Suprapubic skin (tissue), 4 donors: ENCODE measurements at regions not wholly inside any gene's neighbourhood (a gene's known extent, or its start where the extent isn't known, plus 50 kb on each side); places are given as distances from the start of the nearest gene placed in this dataset.

Source experiments
- CTCF ChIP-seq, 2 donors: fragments of 200-600 bp in 1 of 2; fragments of 450-650 bp in 1 of 2; sonication (generic) in 1 of 2; IDR thresholded peaks; one replicate each; pipeline ENCODE4 v1.5.1; 2016 to 2019; ENCODE audit warnings: antibody characterized with exemption in 2 of 2, mild to moderate bottlenecking in 1 of 2, moderate library complexity in 1 of 2
- EP300 ChIP-seq: sonication (generic); formaldehyde crosslinking; IDR thresholded peaks from one replicate; pipeline ENCODE4 v1.6.1; 2017; ENCODE audit warnings: antibody characterized with exemption
- POLR2AphosphoS5 ChIP-seq, 3 donors: sonication (generic); formaldehyde crosslinking; IDR thresholded peaks; one replicate each; pipeline ENCODE4 v1.6.1; 2017; ENCODE audit warnings: antibody characterized with exemption in 3 of 3

- TF ChIP-seq EP300 (no peak), POLR2AphosphoS5 (IDR thresholded peaks at IDR 0.05) (no peak), CTCF (IDR thresholded peaks at IDR 0.05) (no peak)
Measured at GRCh38 chr1:80251171-80251570, 1244.6 kb upstream of the ADGRL4 start.
